ENCODE measurements at regions not wholly inside any gene's neighbourhood (a gene's known extent, or its start where the extent isn't known, plus 50 kb on each side); places are given as distances from the start of the nearest gene placed in this dataset.

DNA sequence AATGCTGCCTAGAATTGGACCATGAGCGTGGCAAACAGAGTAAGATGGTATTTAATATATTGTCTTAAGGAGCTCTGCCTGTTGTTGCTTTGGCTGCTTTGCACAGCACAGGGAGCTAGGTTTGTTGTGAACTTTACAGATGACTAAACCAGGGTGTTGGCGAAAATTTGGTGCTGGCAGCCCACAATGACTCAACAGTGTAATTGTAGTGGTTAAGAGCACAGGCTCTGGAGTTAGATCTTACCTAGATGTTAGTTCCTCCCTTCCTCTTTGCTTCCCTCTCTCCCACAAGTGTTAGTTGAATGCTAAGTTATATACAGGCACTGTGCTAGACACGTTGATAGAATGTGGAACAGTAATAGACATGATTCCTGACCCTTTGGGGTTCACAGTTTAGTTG, 128.9 kb upstream of the TRPC5 start:
- no peak overlapping the region for H3K27ac ChIP-seq (ENCODE audit: low read depth)
- no peaks in the 10 kb centered on the region for H3K79me2 ChIP-seq (replicated peaks; ENCODE audit: insufficient read depth)
- H3K27me3 ChIP-seq (ENCODE audit: insufficient read depth): no peaks in the 10 kb centered on the region
- no peak overlapping the region for H3K27ac Mint-ChIP-seq
- H3K4me3 Mint-ChIP-seq: no peak overlapping the region
- H3F3A ChIP-seq (replicated peaks; ENCODE audit: low read depth): no peaks in the 10 kb centered on the region
- H3K9me3 Mint-ChIP-seq: no peaks in the 10 kb centered on the region
- no peak for TF ChIP-seq EZH2 (IDR thresholded peaks at IDR 0.05; ENCODE audit: low read depth, unreplicated experiment)
- TF ChIP-seq STAT1 (IDR thresholded peaks at IDR 0.05; ENCODE audit: unreplicated experiment): no peak
- no peak for TF ChIP-seq ZNF331 (CRISPR knock-in tag; IDR thresholded peaks at IDR 0.05; ENCODE audit: low read depth)
- TF ChIP-seq, protein P1, sequence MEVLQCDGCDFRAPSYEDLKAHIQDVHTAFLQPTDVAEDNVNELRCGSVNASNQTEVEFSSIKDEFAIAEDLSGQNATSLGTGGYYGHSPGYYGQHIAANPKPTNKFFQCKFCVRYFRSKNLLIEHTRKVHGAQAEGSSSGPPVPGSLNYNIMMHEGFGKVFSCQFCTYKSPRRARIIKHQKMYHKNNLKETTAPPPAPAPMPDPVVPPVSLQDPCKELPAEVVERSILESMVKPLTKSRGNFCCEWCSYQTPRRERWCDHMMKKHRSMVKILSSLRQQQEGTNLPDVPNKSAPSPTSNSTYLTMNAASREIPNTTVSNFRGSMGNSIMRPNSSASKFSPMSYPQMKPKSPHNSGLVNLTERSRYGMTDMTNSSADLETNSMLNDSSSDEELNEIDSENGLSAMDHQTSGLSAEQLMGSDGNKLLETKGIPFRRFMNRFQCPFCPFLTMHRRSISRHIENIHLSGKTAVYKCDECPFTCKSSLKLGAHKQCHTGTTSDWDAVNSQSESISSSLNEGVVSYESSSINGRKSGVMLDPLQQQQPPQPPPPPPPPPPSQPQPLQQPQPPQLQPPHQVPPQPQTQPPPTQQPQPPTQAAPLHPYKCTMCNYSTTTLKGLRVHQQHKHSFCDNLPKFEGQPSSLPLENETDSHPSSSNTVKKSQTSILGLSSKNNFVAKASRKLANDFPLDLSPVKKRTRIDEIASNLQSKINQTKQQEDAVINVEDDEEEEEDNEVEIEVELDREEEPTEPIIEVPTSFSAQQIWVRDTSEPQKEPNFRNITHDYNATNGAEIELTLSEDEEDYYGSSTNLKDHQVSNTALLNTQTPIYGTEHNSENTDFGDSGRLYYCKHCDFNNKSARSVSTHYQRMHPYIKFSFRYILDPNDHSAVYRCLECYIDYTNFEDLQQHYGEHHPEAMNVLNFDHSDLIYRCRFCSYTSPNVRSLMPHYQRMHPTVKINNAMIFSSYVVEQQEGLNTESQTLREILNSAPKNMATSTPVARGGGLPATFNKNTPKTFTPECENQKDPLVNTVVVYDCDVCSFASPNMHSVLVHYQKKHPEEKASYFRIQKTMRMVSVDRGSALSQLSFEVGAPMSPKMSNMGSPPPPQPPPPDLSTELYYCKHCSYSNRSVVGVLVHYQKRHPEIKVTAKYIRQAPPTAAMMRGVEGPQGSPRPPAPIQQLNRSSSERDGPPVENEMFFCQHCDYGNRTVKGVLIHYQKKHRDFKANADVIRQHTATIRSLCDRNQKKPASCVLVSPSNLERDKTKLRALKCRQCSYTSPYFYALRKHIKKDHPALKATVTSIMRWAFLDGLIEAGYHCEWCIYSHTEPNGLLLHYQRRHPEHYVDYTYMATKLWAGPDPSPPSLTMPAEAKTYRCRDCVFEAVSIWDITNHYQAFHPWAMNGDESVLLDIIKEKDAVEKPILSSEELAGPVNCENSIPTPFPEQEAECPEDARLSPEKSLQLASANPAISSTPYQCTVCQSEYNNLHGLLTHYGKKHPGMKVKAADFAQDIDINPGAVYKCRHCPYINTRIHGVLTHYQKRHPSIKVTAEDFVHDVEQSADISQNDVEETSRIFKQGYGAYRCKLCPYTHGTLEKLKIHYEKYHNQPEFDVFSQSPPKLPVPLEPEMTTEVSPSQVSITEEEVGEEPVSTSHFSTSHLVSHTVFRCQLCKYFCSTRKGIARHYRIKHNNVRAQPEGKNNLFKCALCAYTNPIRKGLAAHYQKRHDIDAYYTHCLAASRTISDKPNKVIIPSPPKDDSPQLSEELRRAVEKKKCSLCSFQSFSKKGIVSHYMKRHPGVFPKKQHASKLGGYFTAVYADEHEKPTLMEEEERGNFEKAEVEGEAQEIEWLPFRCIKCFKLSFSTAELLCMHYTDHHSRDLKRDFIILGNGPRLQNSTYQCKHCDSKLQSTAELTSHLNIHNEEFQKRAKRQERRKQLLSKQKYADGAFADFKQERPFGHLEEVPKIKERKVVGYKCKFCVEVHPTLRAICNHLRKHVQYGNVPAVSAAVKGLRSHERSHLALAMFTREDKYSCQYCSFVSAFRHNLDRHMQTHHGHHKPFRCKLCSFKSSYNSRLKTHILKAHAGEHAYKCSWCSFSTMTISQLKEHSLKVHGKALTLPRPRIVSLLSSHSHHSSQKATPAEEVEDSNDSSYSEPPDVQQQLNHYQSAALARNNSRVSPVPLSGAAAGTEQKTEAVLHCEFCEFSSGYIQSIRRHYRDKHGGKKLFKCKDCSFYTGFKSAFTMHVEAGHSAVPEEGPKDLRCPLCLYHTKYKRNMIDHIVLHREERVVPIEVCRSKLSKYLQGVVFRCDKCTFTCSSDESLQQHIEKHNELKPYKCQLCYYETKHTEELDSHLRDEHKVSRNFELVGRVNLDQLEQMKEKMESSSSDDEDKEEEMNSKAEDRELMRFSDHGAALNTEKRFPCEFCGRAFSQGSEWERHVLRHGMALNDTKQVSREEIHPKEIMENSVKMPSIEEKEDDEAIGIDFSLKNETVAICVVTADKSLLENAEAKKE (CRISPR knock-in tag; IDR thresholded peaks at IDR 0.05): no peak
- no peak for TF ChIP-seq POLR2AphosphoS5 (IDR thresholded peaks at IDR 0.05; ENCODE audit: low read depth)
- TF ChIP-seq, protein P2, sequence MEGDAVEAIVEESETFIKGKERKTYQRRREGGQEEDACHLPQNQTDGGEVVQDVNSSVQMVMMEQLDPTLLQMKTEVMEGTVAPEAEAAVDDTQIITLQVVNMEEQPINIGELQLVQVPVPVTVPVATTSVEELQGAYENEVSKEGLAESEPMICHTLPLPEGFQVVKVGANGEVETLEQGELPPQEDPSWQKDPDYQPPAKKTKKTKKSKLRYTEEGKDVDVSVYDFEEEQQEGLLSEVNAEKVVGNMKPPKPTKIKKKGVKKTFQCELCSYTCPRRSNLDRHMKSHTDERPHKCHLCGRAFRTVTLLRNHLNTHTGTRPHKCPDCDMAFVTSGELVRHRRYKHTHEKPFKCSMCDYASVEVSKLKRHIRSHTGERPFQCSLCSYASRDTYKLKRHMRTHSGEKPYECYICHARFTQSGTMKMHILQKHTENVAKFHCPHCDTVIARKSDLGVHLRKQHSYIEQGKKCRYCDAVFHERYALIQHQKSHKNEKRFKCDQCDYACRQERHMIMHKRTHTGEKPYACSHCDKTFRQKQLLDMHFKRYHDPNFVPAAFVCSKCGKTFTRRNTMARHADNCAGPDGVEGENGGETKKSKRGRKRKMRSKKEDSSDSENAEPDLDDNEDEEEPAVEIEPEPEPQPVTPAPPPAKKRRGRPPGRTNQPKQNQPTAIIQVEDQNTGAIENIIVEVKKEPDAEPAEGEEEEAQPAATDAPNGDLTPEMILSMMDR (conservative IDR thresholded peaks at IDR 0.05; ENCODE audit: low read depth in 2 of 2): no peak
- TF ChIP-seq JUNB (IDR thresholded peaks at IDR 0.05; ENCODE audit: unreplicated experiment): no peak
- no peak for TF ChIP-seq NANOG (IDR thresholded peaks at IDR 0.05; ENCODE audit: borderline replicate concordance)
- no peak for TF ChIP-seq ZNF114 (CRISPR knock-in tag; IDR thresholded peaks at IDR 0.05)
- H3K27me3 Mint-ChIP-seq (ENCODE audit: insufficient read depth, low read depth, poor library complexity): no peaks in the 10 kb centered on the region
- no peaks in the 10 kb centered on the region for H3K9me2 ChIP-seq (ENCODE audit: insufficient read depth)
- H3K4me1 Mint-ChIP-seq: no peaks in the 10 kb centered on the region
- H3K4me2 ChIP-seq: no peak overlapping the region
- no peaks in the 10 kb centered on the region for H3K36me3 ChIP-seq (ENCODE audit: insufficient read depth)
- ATAC-seq (no peak), DNase-seq (ENCODE audit: low spot score) (no peak)
- no peaks in the 10 kb centered on the region for H4K20me1 ChIP-seq (replicated peaks; ENCODE audit: insufficient read depth)
- no peak overlapping the region for H2AFZ ChIP-seq
- H3K4me1 ChIP-seq (ENCODE audit: insufficient read depth): no peaks in the 10 kb centered on the region
- H3K4me3 ChIP-seq: no peak overlapping the region
- H3K36me3 Mint-ChIP-seq (ENCODE audit: low read depth): no peaks in the 10 kb centered on the region
